GM12873 (cell line): ENCODE measurements at regions not wholly inside any gene's neighbourhood (a gene's known extent, or its start where the extent isn't known, plus 50 kb on each side); places are given as distances from the start of the nearest gene placed in this dataset.

Experiments
- TF ChIP-seq, protein P1 (sequence below): IDR thresholded peaks from 2 replicates; pipeline ENCODE4 v1.5.1; 2012; ENCODE audit warnings: low read depth, mild to moderate bottlenecking, moderate library complexity, low read length, control low read depth; ENCODE audit not compliant: insufficient read depth; ENCODE audit errors: missing control alignments

DNA sequence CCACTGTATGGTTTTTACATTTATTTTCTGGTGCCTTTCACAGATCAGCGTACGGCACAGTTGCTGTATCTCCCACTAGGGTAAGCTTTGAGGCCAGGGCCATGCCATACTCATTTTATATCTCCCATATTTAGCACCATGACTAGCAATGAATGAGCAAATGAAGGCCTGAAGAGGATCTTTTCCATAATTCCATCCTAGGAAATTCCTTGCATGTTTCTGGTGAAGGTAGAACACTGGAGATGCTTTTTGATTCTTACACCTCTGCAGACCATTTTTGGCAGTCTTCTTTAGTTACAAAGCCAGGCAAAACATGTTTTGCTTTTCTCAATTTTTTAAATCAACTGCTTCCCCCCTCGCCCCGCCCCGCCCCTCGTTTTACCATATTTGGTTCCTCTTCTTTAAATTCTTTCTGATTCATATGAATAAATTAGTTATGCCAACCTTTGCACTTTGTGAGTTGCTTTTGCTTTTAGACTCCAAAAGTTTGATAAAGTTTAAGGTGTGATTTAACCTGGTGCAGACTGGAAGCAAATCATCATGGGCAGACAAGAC, 78.9 kb upstream of the AK4 start:
- TF ChIP-seq, protein P1, sequence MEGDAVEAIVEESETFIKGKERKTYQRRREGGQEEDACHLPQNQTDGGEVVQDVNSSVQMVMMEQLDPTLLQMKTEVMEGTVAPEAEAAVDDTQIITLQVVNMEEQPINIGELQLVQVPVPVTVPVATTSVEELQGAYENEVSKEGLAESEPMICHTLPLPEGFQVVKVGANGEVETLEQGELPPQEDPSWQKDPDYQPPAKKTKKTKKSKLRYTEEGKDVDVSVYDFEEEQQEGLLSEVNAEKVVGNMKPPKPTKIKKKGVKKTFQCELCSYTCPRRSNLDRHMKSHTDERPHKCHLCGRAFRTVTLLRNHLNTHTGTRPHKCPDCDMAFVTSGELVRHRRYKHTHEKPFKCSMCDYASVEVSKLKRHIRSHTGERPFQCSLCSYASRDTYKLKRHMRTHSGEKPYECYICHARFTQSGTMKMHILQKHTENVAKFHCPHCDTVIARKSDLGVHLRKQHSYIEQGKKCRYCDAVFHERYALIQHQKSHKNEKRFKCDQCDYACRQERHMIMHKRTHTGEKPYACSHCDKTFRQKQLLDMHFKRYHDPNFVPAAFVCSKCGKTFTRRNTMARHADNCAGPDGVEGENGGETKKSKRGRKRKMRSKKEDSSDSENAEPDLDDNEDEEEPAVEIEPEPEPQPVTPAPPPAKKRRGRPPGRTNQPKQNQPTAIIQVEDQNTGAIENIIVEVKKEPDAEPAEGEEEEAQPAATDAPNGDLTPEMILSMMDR, result no peak

- TF ChIP-seq, protein P1, result no peak
These were observed 75.2 kb upstream of the AK4 start for GRCh38 chr1:65072845-65073244.

DNA sequence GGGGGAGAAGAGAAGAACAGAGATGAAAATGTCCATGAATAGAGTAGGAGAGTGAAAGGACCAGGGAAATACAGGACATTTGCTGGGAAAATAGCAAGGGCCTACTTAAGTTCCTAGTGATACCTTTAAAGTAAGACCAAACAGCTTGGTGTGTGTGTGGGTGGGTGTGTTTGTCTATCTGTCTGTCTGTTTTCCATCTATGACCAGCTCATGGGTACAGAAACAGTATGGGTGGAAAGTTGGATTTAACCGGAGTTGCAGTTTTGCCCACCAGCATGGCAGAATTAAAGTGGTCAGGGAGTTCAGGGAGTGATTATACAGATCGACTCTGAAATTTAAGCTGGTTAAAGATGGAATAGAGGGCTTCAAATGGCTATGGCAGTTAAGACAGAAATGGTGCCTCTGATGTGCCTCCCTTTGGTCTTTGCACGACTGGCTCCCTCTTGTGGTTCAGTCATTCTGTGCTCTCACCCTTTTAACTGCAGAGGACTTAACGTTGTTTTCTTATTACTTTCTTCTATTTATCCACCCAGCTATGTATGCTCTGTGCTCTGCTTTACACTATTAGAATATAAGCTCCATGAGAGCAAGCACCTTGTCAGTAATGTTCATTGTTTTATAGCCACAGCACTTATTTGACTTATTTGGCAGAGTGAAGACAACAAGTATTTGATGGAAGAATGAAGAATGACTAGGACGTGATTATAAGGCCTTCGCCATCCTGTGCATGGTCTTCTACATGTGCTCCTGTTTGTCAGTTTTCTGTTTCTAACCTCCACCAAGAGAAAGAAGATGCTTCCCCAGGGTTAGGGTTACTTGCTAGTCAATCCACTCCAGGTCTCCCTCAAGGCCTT, 72.7 kb upstream of the AK4 start:
- TF ChIP-seq, protein P1, result peak; percentile 86

- TF ChIP-seq, protein P1, result no peak
These were observed 70.6 kb upstream of the AK4 start for GRCh38 chr1:65077369-65077768.

DNA sequence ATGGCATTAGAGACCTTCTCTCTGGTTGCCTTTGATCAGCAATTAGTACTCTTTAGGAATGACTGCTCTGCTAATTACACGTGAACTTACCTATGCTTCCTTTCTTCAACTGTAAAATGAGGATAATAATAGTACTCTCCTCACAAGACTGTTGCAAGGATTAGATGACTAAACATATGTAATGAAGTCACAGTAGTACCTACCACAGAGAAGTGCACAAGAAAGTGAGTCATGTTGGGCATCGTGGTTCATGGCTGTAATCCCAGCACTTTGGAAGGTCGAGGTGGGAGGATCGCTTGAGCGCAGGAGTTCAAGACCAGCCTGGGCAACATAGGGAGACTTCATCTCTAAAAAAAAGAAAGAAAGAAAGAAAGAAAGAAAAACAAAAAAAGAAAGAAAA, 68.1 kb upstream of the AK4 start:
- TF ChIP-seq, protein P1, result no peak

GRCh38 chr1:65082346-65083040, 65.5 kb upstream of the AK4 start:
- TF ChIP-seq, protein P1, result no peak

GRCh38 chr1:65083263-65083896, 64.6 kb upstream of the AK4 start:
- TF ChIP-seq, protein P1, result no peak
